ENCODE measurements at regions not wholly inside any gene's neighbourhood (a gene's known extent, or its start where the extent isn't known, plus 50 kb on each side); places are given as distances from the start of the nearest gene placed in this dataset.

- no peak for TF ChIP-seq ZFX (IDR thresholded peaks at IDR 0.05; ENCODE audit: borderline replicate concordance)
- TF ChIP-seq CTCF (IDR thresholded peaks at IDR 0.05) = no peak
- H3K27ac ChIP-seq = no peak overlapping the region
Measured at GRCh38 chr14:35222872-35223466, 69.2 kb upstream of the PSMA6 start.

- H3K27ac ChIP-seq = no peak overlapping the region
- no peak for TF ChIP-seq CTCF (IDR thresholded peaks at IDR 0.05)
- no peak for TF ChIP-seq ZFX (IDR thresholded peaks at IDR 0.05; ENCODE audit: borderline replicate concordance)
Measured at GRCh38 chr14:35223927-35224326, 68.3 kb upstream of the PSMA6 start.

GRCh38 chr14:35224615-35225014, 67.6 kb upstream of the PSMA6 start:
- H3K27ac ChIP-seq = no peak overlapping the region
- TF ChIP-seq CTCF (IDR thresholded peaks at IDR 0.05) (no peak), ZFX (IDR thresholded peaks at IDR 0.05; ENCODE audit: borderline replicate concordance) (no peak)

- H3K27ac ChIP-seq = no peak overlapping the region
- peak; percentile 44 for TF ChIP-seq CTCF (IDR thresholded peaks at IDR 0.05)
- no peak for TF ChIP-seq ZFX (IDR thresholded peaks at IDR 0.05; ENCODE audit: borderline replicate concordance)
Measured at GRCh38 chr14:35229084-35229791, 62.9 kb upstream of the PSMA6 start.

GRCh38 chr14:35229792-35230089, 62.4 kb upstream of the PSMA6 start:
- H3K27ac ChIP-seq = no peak overlapping the region

GRCh38 chr14:35231207-35231760, 60.9 kb upstream of the PSMA6 start:
- no peak overlapping the region for H3K27ac ChIP-seq
- TF ChIP-seq CTCF (IDR thresholded peaks at IDR 0.05) (no peak), ZFX (IDR thresholded peaks at IDR 0.05; ENCODE audit: borderline replicate concordance) (no peak)

More at GRCh38 chr14:35229792-35230089, 62.4 kb upstream of the PSMA6 start:
- TF ChIP-seq CTCF (IDR thresholded peaks at IDR 0.05) (no peak), ZFX (IDR thresholded peaks at IDR 0.05; ENCODE audit: borderline replicate concordance) (no peak)
